SK-N-MC (cell line): ENCODE measurements at regions not wholly inside any gene's neighbourhood (a gene's known extent, or its start where the extent isn't known, plus 50 kb on each side); places are given as distances from the start of the nearest gene placed in this dataset.

Source experiments
- DNase-seq: peaks from one replicate; pipeline ENCODE4 v3.0.0-alpha.2; 2011; ENCODE audit warnings: low read depth, low spot score
- H3K27ac ChIP-seq: fragments of 200-600 bp; sonication (generic); 2 replicates; pipeline ENCODE4 v1.5.1; 2016; ENCODE audit warnings: mixed run types
- H3K36me3 ChIP-seq: fragments of 200-600 bp; sonication (generic); 2 replicates; pipeline ENCODE4 v1.6.1; 2017; ENCODE audit warnings: antibody characterized with exemption, low read length, mixed read lengths; ENCODE audit not compliant: insufficient read depth
- H3K4me3 ChIP-seq: fragments of 200-600 bp; sonication (generic); 2 replicates; pipeline ENCODE4 v1.5.1; 2016
- H3K9ac ChIP-seq: fragments of 200-600 bp; sonication (generic); 2 replicates; pipeline ENCODE4 v1.8.0; 2017; ENCODE audit warnings: mixed run types, mixed read lengths; ENCODE audit not compliant: insufficient read length
- H3K9me3 ChIP-seq: fragments of 200-600 bp; sonication (generic); 2 replicates; pipeline ENCODE4 v1.6.1; 2017; ENCODE audit warnings: low read depth, mild to moderate bottlenecking, antibody characterized with exemption, low read length, moderate library complexity, mixed read lengths
- EZH2 ChIP-seq: fragments of 200-600 bp; sonication (generic); IDR thresholded peaks from one replicate; pipeline ENCODE4 v1.6.1; 2017; ENCODE audit warnings: antibody characterized with exemption
- FOXP2 ChIP-seq: optimal IDR thresholded peaks from 2 replicates; pipeline ENCODE3; 2011; ENCODE audit warnings: mild to moderate bottlenecking, moderate library complexity; ENCODE audit not compliant: insufficient read depth; ENCODE audit errors: extremely low read length, control extremely low read depth
- POLR2AphosphoS5 ChIP-seq: IDR thresholded peaks from 2 replicates; pipeline ENCODE4 v1.6.1; 2012; ENCODE audit warnings: mild to moderate bottlenecking, low read depth, low read length, borderline replicate concordance

GRCh38 chr12:65747338-65747737 is 76.9 kb upstream of the HMGA2 start:
- H3K4me3 ChIP-seq: no peak overlapping the region
- no peak overlapping the region for H3K27ac ChIP-seq
- TF ChIP-seq FOXP2 (no peak), POLR2AphosphoS5 (no peak), EZH2 (no peak)
- no peak for DNase-seq
- H3K36me3 ChIP-seq: no peaks in the 10 kb centered on the region
- H3K9me3 ChIP-seq: no peaks in the 10 kb centered on the region
- no peak overlapping the region for H3K9ac ChIP-seq

GRCh38 chr12:65748332-65748731 is 76.0 kb upstream of the HMGA2 start:
- TF ChIP-seq FOXP2 (no peak), POLR2AphosphoS5 (no peak), EZH2 (no peak)
- DNase-seq: no peak
- Histone ChIP-seq H3K9me3 (no peaks in the 10 kb centered on the region), H3K36me3 (no peaks in the 10 kb centered on the region), H3K4me3 (no peak overlapping the region), H3K27ac (no peak overlapping the region), H3K9ac (no peak overlapping the region)

- Histone ChIP-seq H3K27ac (no peak overlapping the region), H3K9ac (no peak overlapping the region), H3K36me3 (no peaks in the 10 kb centered on the region), H3K9me3 (no peaks in the 10 kb centered on the region), H3K4me3 (no peak overlapping the region)
- TF ChIP-seq FOXP2 (no peak), POLR2AphosphoS5 (no peak), EZH2 (no peak)
- DNase-seq: no peak
Observed at GRCh38 chr12:65754290-65754689, 70.0 kb upstream of the HMGA2 start.

GRCh38 chr12:65754744-65755595 is 69.3 kb upstream of the HMGA2 start:
- H3K9me3 ChIP-seq: no peaks in the 10 kb centered on the region
- no peak for TF ChIP-seq EZH2
- no peak overlapping the region for H3K27ac ChIP-seq
- DNase-seq: no peak
- no peaks in the 10 kb centered on the region for H3K36me3 ChIP-seq
- H3K9ac ChIP-seq: no peak overlapping the region
- H3K4me3 ChIP-seq: no peak overlapping the region

- no peaks in the 10 kb centered on the region for H3K9me3 ChIP-seq
- H3K27ac ChIP-seq: no peak overlapping the region
- no peak overlapping the region for H3K9ac ChIP-seq
- no peak overlapping the region for H3K4me3 ChIP-seq
- no peaks in the 10 kb centered on the region for H3K36me3 ChIP-seq
- TF ChIP-seq FOXP2 (no peak), EZH2 (no peak), POLR2AphosphoS5 (no peak)
- DNase-seq: no peak
Observed at GRCh38 chr12:65755596-65755978, 68.7 kb upstream of the HMGA2 start.

GRCh38 chr12:65756267-65756666 is 68.0 kb upstream of the HMGA2 start:
- Histone ChIP-seq H3K9ac (no peak overlapping the region), H3K27ac (no peak overlapping the region), H3K4me3 (no peak overlapping the region), H3K36me3 (no peaks in the 10 kb centered on the region), H3K9me3 (no peaks in the 10 kb centered on the region)
- no peak for TF ChIP-seq FOXP2
- no peak for TF ChIP-seq EZH2
- TF ChIP-seq POLR2AphosphoS5: no peak
- no peak for DNase-seq

- Histone ChIP-seq H3K4me3 (no peak overlapping the region), H3K36me3 (no peaks in the 10 kb centered on the region), H3K27ac (no peak overlapping the region), H3K9me3 (no peaks in the 10 kb centered on the region), H3K9ac (no peak overlapping the region)
- TF ChIP-seq FOXP2 (no peak), POLR2AphosphoS5 (no peak), EZH2 (no peak)
- no peak for DNase-seq
Observed at GRCh38 chr12:65756956-65757511, 67.2 kb upstream of the HMGA2 start.

- Histone ChIP-seq H3K4me3 (no peak overlapping the region), H3K9me3 (no peaks in the 10 kb centered on the region), H3K36me3 (no peaks in the 10 kb centered on the region), H3K27ac (no peak overlapping the region), H3K9ac (no peak overlapping the region)
- no peak for DNase-seq
- TF ChIP-seq POLR2AphosphoS5: no peak
- TF ChIP-seq EZH2: no peak
- TF ChIP-seq FOXP2: no peak
Observed at GRCh38 chr12:65758401-65758800, 65.9 kb upstream of the HMGA2 start.

- no peaks in the 10 kb centered on the region for H3K9me3 ChIP-seq
- no peak overlapping the region for H3K4me3 ChIP-seq
- no peak for DNase-seq
- H3K27ac ChIP-seq: no peak overlapping the region
- no peak overlapping the region for H3K9ac ChIP-seq
- H3K36me3 ChIP-seq: no peaks in the 10 kb centered on the region
- no peak for TF ChIP-seq EZH2
Observed at GRCh38 chr12:65759735-65760134, 64.5 kb upstream of the HMGA2 start.
